T-helper 17 cell (primary cell): ENCODE measurements at regions not wholly inside any gene's neighbourhood (a gene's known extent, or its start where the extent isn't known, plus 50 kb on each side); places are given as distances from the start of the nearest gene placed in this dataset.

Source experiments
- ATAC-seq: fragments of 150-1000 bp; cut with Tn5 transposase; 2 replicates; pipeline ENCODE4 v1.10.0; 2021; ENCODE audit warnings: mild to moderate bottlenecking, moderate library complexity
- DNase-seq, 3 donors: peaks; one replicate each; pipeline versions ENCODE4 v3.0.0 to v3.0.0-alpha.2; 2020 to 2021
- H3K9me3 ChIP-seq: one replicate; pipeline ENCODE4 v1.7.0; 2013; ENCODE audit warnings: low read length, mild to moderate bottlenecking; ENCODE audit not compliant: control insufficient read depth, poor library complexity, severe bottlenecking
- H3K27ac Mint-ChIP-seq: one replicate; pipeline ENCODE4 v1.8.0; 2022; ENCODE audit warnings: mild to moderate bottlenecking, moderate library complexity, mixed read lengths
- H3K27me3 Mint-ChIP-seq: one replicate; pipeline ENCODE4 v1.8.0; 2022; ENCODE audit warnings: mixed read lengths
- H3K36me3 Mint-ChIP-seq: one replicate; pipeline ENCODE4 v1.8.0; 2022; ENCODE audit warnings: low read depth, mixed read lengths
- H3K4me1 Mint-ChIP-seq: one replicate; pipeline ENCODE4 v1.8.0; 2022; ENCODE audit warnings: mild to moderate bottlenecking, mixed read lengths
- H3K4me3 Mint-ChIP-seq: one replicate; pipeline ENCODE4 v1.8.0; 2022; ENCODE audit warnings: mild to moderate bottlenecking, moderate library complexity, mixed read lengths

DNA sequence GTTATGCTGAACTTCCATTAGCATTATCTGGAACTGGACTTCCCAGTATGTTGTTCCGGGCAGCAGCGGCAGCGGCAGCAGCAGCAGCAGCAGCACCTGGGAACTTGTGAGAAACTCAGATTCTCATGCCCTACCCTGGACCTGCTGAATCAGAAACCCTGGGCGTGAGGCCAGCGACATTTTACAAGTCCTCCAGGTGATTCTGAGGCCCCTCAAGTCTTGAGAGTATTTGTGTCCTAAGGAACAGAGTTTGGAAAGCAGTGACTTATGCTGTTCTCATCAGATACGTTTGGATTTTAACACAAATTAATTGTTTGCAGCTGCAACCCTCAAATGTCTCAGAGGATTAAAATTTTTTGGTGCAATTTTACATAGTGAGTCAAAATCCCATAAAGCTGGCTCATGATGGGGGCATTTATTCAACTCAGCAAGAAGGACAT lies 157.2 kb upstream of the KAZN start:
- no peaks in the 10 kb centered on the region for H3K9me3 ChIP-seq
- Mint-ChIP-seq H3K4me1 (no peaks in the 10 kb centered on the region), H3K4me3 (no peak overlapping the region), H3K27me3 (peaks cover 19% of the 10 kb centered on the region), H3K36me3 (no peaks in the 10 kb centered on the region), H3K27ac (no peak overlapping the region)
- DNase-seq (no peak), ATAC-seq (no peak)

DNA sequence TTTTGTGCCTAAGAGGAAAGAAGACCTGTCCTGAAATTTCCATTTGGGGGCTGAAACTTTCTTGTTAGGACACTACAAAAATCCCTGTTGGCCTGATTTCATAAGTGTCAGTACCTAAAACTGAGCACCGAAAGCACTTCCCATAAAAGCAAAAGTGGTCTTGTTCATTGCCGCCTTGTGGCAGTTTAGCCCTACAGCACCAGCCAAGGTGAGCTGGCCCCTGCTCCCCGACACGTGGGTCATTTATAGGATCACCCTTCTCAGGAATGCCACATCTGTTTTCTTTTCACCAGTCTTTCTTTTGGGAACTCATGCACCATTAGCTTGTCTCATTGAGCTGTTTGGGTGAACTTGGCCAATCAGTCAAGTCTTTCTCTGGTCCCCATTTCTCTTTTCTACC lies 155.8 kb upstream of the KAZN start:
- ATAC-seq: no peak
- Mint-ChIP-seq H3K36me3 (no peaks in the 10 kb centered on the region), H3K4me3 (no peak overlapping the region), H3K27me3 (peaks cover 24% of the 10 kb centered on the region), H3K27ac (no peak overlapping the region), H3K4me1 (no peaks in the 10 kb centered on the region)
- H3K9me3 ChIP-seq: no peaks in the 10 kb centered on the region
- no peak for DNase-seq

DNA sequence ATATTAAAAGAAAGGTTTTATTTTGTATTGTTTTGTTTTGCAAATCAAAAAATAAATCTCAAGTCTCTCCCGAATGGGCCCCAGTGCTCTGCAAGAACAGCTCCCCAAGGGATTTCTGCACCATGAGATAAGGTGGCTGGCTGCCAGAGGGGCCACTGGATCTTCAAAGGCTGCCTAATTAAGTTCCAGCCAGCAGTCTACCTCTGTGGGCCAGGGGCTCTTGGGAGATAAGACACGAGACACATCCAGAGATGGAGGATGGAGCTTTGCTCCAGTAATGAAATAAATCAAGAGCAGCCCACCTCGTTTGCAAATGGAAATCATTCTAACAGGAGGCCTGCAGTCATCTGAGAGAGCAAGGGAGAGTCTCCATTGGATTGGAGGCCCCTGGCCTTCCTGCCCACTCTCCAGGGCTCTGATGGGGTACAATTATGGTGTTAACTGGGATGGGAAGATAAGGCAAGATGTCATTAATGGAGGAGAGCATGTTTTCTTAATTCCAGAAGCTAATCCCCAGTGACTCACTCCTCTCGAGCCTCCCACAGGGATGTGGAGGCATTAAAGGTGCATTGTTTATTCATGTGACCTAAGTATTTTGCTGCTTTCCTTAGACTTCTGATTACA lies 155.2 kb upstream of the KAZN start:
- DNase-seq (no peak), ATAC-seq (no peak)
- no peak overlapping the region for H3K4me3 Mint-ChIP-seq
- no peaks in the 10 kb centered on the region for H3K36me3 Mint-ChIP-seq
- H3K27ac Mint-ChIP-seq: no peak overlapping the region
- H3K4me1 Mint-ChIP-seq: no peaks in the 10 kb centered on the region
- H3K9me3 ChIP-seq: no peaks in the 10 kb centered on the region
- H3K27me3 Mint-ChIP-seq: peaks cover 24% of the 10 kb centered on the region

- Mint-ChIP-seq H3K27me3 (peaks cover 20% of the 10 kb centered on the region), H3K27ac (no peak overlapping the region), H3K4me1 (no peaks in the 10 kb centered on the region), H3K36me3 (no peaks in the 10 kb centered on the region), H3K4me3 (no peak overlapping the region)
- DNase-seq (no peak), ATAC-seq (no peak)
- no peaks in the 10 kb centered on the region for H3K9me3 ChIP-seq
Measured at GRCh38 chr1:14451217-14451616, 147.3 kb upstream of the KAZN start.

DNA sequence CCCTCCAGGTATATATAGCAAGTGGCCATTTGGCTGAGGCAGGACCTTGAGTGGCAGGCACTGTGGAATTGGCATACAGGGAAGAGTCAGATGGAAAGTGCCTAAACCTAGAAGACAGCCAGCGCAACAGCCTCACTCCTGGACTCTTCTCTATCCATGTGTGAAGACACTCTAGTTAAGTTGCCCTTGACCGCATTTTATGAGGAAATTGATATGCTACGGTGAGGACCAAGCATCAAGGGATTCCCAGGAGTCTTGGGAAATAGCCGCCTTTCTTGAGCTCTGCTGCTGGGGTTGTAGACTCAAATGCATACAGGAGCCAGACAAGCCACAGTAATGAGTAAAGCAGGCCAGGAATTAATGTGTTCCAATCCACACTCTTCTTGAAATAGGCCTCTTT lies 145.9 kb upstream of the KAZN start:
- ATAC-seq (no peak), DNase-seq (no peak)
- Mint-ChIP-seq H3K27ac (no peak overlapping the region), H3K4me3 (no peak overlapping the region), H3K36me3 (no peaks in the 10 kb centered on the region), H3K27me3 (peaks cover 19% of the 10 kb centered on the region), H3K4me1 (no peaks in the 10 kb centered on the region)
- no peaks in the 10 kb centered on the region for H3K9me3 ChIP-seq

GRCh38 chr1:14460173-14460572 lies 138.3 kb upstream of the KAZN start:
- ATAC-seq (no peak), DNase-seq (no peak)
- H3K4me3 Mint-ChIP-seq: no peak overlapping the region
- H3K27me3 Mint-ChIP-seq: peaks cover 16% of the 10 kb centered on the region
- H3K36me3 Mint-ChIP-seq: no peaks in the 10 kb centered on the region
- no peaks in the 10 kb centered on the region for H3K4me1 Mint-ChIP-seq
- no peak overlapping the region for H3K27ac Mint-ChIP-seq
- H3K9me3 ChIP-seq: no peaks in the 10 kb centered on the region

DNA sequence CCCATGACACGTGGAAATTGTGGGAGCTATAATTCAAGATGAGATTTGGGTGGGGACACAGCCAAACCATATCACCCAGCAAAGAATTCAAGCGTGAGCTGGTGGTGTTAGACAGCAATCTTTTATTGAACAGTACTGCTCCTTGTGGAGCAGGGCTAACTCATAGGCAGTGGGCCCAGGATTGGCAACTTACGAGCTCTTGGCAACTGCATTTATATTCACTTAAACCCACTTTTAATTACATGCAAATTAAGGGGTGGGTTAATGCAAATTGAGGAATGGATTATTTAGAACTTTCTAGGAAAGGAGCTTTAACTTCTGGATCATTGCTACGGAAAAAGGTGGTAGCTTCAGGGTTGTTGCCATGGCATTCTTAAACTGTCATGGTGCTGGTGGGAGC lies 135.6 kb upstream of the KAZN start:
- H3K27me3 Mint-ChIP-seq: peaks cover 8% of the 10 kb centered on the region

GRCh38 chr1:14466006-14466405 lies 132.5 kb upstream of the KAZN start:
- no peaks in the 10 kb centered on the region for H3K9me3 ChIP-seq
- no peaks in the 10 kb centered on the region for H3K36me3 Mint-ChIP-seq
- H3K4me3 Mint-ChIP-seq: no peak overlapping the region

More for the DNA sequence above, 135.6 kb upstream of the KAZN start:
- H3K4me3 Mint-ChIP-seq: no peak overlapping the region
- no peaks in the 10 kb centered on the region for H3K36me3 Mint-ChIP-seq
- H3K4me1 Mint-ChIP-seq: no peaks in the 10 kb centered on the region
- no peaks in the 10 kb centered on the region for H3K9me3 ChIP-seq
- H3K27ac Mint-ChIP-seq: no peak overlapping the region
- ATAC-seq (no peak), DNase-seq (no peak)

DNA sequence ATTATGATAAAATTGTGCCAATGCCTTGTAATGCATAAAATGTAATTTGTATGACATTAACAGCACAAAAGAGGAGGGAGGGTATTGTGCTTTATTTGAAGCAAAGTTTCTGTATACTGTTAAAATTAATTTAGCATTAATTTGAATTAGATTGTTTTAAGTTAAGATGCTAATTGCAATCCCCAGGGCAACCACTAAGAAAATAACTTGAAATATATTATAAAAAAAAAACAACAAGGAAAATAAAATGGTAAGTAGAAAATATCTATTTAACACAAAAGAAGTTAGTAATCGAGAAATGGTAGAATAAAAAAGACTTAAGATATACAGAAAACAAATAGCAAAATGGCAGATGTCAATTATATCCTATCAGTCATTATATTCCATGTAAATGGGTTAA lies 131.4 kb upstream of the KAZN start:
- no peak overlapping the region for H3K4me3 Mint-ChIP-seq
- DNase-seq (no peak), ATAC-seq (no peak)
- H3K9me3 ChIP-seq: no peaks in the 10 kb centered on the region
- H3K27me3 Mint-ChIP-seq: peaks cover 8% of the 10 kb centered on the region
- no peak overlapping the region for H3K27ac Mint-ChIP-seq
- H3K36me3 Mint-ChIP-seq: no peaks in the 10 kb centered on the region
- H3K4me1 Mint-ChIP-seq: no peaks in the 10 kb centered on the region

More at GRCh38 chr1:14466006-14466405, 132.5 kb upstream of the KAZN start:
- no peak overlapping the region for H3K27ac Mint-ChIP-seq
- ATAC-seq: no peak
- H3K27me3 Mint-ChIP-seq: peaks cover 8% of the 10 kb centered on the region
- DNase-seq: no peak
- H3K4me1 Mint-ChIP-seq: no peaks in the 10 kb centered on the region

- Mint-ChIP-seq H3K4me3 (no peak overlapping the region), H3K27me3 (peaks cover 2% of the 10 kb centered on the region), H3K36me3 (no peaks in the 10 kb centered on the region), H3K27ac (no peak overlapping the region), H3K4me1 (no peaks in the 10 kb centered on the region)
- no peaks in the 10 kb centered on the region for H3K9me3 ChIP-seq
- DNase-seq (no peak), ATAC-seq (no peak)
Measured at GRCh38 chr1:14468751-14469150, 129.7 kb upstream of the KAZN start.

- H3K36me3 Mint-ChIP-seq: no peaks in the 10 kb centered on the region
- no peak overlapping the region for H3K27ac Mint-ChIP-seq
- H3K27me3 Mint-ChIP-seq: no peaks in the 10 kb centered on the region
- H3K4me3 Mint-ChIP-seq: no peak overlapping the region
- no peak for DNase-seq
- ATAC-seq: no peak
- peaks cover 3% of the 10 kb centered on the region for H3K9me3 ChIP-seq
- H3K4me1 Mint-ChIP-seq: no peaks in the 10 kb centered on the region
Measured at GRCh38 chr1:14470802-14471201, 127.7 kb upstream of the KAZN start.

- no peaks in the 10 kb centered on the region for H3K36me3 Mint-ChIP-seq
- DNase-seq (no peak), ATAC-seq (no peak)
- no peak overlapping the region for H3K27ac Mint-ChIP-seq
- H3K4me3 Mint-ChIP-seq: no peak overlapping the region
- no peaks in the 10 kb centered on the region for H3K4me1 Mint-ChIP-seq
- H3K27me3 Mint-ChIP-seq: no peaks in the 10 kb centered on the region
- peaks cover 3% of the 10 kb centered on the region for H3K9me3 ChIP-seq
Measured at GRCh38 chr1:14474856-14475255, 123.6 kb upstream of the KAZN start.

DNA sequence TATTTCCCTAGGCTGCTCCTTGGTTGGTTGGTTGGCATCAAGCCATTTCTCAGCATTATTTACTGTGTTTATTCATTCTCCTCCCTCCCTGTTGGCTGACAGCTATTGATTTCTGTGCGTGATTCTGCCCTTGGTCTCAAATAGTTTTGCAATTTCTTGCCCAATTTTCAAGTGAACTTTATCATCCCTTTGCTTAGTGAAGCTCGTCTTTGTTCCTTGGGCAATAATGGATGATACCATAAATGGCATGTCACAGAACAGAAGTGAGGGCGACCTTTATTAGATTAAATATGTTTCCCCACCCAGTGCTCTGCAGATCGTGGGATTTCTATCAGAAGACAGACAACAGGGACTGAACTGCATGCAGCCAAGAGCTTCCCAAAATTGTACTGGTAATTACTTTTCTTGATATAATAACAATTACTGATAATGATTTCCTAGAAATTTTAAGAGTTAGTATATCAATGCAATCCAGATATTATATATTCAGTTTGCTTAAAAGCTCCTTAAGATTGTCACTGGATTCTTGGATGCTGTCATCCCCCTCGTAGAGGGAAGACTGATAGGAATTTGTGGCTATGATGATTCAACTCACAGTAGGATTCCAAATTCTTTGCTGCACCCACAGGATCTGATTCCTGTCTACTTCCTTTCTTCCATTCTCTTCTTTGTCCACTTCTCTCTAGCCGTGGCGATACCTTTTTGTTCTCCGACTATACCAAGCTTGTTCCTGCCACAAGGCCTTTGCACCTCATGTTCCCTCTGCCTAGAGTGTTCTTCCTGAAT lies 122.1 kb upstream of the KAZN start:
- no peaks in the 10 kb centered on the region for H3K36me3 Mint-ChIP-seq
- no peaks in the 10 kb centered on the region for H3K27me3 Mint-ChIP-seq
- ATAC-seq (no peak), DNase-seq (no peak)
- no peak overlapping the region for H3K27ac Mint-ChIP-seq
- no peak overlapping the region for H3K4me3 Mint-ChIP-seq
- peaks cover 3% of the 10 kb centered on the region for H3K9me3 ChIP-seq
- H3K4me1 Mint-ChIP-seq: no peaks in the 10 kb centered on the region

GRCh38 chr1:14478120-14478519 lies 120.4 kb upstream of the KAZN start:
- no peak overlapping the region for H3K4me3 Mint-ChIP-seq
- peaks cover 3% of the 10 kb centered on the region for H3K9me3 ChIP-seq
- no peak overlapping the region for H3K27ac Mint-ChIP-seq
- DNase-seq (no peak), ATAC-seq (no peak)
- no peaks in the 10 kb centered on the region for H3K36me3 Mint-ChIP-seq
- H3K4me1 Mint-ChIP-seq: no peaks in the 10 kb centered on the region
- no peaks in the 10 kb centered on the region for H3K27me3 Mint-ChIP-seq
